ENCODE measurements at regions not wholly inside any gene's neighbourhood (a gene's known extent, or its start where the extent isn't known, plus 50 kb on each side); places are given as distances from the start of the nearest gene placed in this dataset.

- no peak for TF ChIP-seq CTCF (conservative IDR thresholded peaks at IDR 0.05 in 1 of 2, IDR thresholded peaks at IDR 0.05 in 1 of 2; ENCODE audit: extremely low read depth in 1 of 2, insufficient read depth in 1 of 2, low read depth in 1 of 2, low read length in 2 of 2)
- TF ChIP-seq EZH2 (IDR thresholded peaks at IDR 0.05; ENCODE audit: borderline replicate concordance, low read length) = no peak
Observed at GRCh38 chr14:22329371-22329770, 259.7 kb downstream of the DAD1 start.
